ENCODE measurements at regions not wholly inside any gene's neighbourhood (a gene's known extent, or its start where the extent isn't known, plus 50 kb on each side); places are given as distances from the start of the nearest gene placed in this dataset.

DNA sequence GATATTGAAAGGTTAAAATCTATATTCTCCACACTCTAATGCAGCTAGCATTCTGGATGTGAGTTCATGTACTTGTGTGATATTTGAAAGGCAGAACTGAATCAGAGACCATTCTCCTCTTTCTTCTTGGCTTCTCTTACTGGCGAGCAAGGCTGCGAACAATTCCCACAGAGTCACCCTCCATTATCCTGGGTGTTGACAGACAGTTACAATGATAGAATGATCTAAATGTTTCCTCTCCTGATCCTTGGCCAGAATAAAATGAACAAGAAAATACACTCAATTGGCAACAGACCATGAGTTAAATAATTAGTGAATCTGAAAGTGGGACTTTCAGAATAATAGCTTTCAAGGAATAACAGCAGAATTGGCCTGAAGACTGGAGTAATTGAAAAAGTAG, 342.8 kb downstream of the RAPGEF2 start:
- DNase-seq = no peak

DNA sequence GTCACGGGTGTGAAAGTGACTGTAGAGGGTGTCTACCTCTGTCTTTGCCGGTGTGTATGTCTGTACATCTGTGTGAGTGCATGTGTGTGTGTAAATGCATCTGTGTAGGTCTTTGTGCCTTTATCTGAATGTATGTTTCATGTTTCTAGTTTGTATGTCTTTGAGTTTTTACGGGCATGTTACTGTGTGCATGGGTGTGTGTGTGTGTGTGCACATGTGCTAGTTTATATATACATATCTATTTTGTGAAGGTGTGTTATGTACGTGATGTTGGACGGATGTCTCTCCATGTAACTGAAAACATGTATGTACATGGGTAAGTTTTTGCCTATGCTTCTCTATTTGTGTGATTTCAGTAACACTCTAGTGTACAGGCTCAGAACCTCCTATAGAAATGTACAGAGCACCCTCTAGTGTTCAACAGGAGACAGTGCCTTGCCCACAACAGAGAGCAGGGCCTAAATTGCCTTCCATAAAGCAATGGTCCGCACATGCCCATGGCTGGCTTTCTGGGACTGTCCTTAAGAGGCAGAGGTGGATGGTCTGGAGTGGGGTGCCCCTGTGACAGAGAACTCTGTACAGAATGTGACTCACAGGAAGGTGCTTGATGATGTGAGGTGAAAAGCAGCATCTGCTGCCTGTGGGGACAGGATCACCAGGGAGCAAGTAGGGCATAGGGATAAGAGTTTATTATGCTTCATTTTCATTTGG, 343.5 kb downstream of the RAPGEF2 start:
- DNase-seq = peak; percentile 51

DNA sequence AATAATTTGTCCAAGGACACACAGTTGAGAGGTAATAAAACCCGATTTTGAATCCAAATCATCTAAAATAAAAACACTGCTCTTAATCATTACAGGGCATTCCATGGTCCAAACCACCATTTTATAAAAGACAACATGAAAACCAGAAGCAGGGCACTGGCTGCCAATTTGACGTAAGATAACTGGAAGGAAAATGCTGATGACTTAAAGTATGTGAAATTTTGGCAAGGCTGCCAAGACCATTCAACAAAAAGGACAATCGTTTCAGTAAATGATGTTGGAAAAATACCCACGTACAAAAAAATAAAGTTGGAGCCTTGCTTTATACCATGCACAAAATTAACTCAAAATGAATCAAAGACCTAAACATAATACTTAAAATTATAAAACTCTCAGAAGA, 344.4 kb downstream of the RAPGEF2 start:
- no peak for DNase-seq

DNA sequence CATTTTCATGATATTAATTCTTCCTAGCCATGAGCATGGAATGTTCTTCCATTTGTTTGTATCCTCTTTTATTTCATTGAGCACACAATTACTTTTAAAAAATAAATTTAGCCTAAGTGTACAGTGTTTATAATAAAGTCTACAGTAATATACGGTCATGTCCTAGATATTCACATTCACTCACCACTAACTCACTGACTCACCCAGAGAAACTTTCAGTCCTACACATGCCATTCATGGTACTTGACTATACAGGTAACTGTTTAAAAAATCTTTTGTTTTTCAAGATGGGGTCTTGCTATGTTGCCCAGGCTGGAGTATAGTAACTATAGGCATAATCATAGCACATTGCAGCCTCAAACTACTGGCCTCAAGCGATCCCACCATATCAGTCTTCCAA, 348.1 kb downstream of the RAPGEF2 start:
- no peak for DNase-seq

DNA sequence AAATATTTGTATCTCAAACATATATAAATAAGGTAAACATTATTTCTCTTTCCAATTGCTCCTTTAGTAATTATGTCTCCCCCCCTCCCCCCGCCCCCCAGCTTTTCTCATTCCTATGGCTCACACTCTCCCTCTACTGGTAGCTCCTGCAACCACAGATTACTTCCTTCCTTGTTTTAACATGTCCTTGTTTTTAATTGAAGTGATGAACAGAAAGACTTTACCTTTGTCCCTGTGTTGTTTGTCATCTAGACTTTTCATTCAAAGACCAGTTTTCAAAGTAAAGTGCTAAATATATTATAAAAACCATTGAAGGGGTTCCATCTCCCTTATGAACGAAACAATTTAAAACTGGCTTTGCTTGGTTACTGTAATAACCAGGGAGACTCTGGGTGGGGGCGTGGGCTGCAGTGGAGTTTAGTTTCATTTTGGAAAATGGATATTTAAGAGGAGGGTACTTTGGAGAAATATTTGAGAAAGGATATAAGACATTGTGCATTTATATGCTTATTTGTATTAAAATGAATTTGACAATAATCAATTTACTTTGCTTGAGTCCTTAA, 352.9 kb downstream of the RAPGEF2 start:
- DNase-seq = peak; percentile 6

DNA sequence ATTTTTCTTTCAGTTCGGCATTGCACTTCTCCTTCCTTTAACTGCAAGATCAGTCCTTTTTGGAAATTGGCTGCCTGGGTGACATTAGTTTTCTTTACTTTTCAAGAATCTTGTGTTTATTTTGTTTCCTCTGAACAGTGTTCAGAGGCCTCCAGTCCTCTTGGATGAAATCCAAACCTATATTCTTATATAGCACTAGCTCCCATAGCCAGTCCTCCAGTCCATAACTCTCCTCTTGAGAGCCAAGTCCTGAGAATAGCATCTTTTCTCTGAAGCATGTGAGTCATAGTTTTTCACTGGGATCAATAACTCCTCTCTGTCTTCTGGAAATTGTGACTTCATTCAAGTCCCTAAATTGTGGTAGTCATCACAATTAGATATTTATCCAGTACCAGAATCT, 357.5 kb downstream of the RAPGEF2 start:
- DNase-seq = no peak

DNA sequence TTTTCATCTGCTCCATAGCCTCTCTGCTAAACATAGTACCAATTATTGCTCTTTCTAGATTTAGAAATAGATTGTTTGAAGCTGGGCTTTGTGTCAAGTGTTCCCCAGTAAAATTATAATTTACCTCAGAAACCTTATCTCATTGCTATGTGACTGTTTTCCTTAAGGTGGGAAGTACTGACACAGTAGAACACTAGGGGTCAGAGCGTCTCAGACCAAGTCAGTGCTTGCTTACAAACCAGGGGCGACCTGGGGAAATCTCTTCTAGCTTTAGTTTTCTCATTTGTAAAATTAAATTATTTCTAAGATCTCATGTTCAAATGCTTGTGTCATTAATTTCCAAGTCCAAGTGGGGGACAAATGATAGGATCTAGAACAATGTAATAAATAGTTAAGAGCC, 360.4 kb downstream of the RAPGEF2 start:
- DNase-seq = no peak

DNA sequence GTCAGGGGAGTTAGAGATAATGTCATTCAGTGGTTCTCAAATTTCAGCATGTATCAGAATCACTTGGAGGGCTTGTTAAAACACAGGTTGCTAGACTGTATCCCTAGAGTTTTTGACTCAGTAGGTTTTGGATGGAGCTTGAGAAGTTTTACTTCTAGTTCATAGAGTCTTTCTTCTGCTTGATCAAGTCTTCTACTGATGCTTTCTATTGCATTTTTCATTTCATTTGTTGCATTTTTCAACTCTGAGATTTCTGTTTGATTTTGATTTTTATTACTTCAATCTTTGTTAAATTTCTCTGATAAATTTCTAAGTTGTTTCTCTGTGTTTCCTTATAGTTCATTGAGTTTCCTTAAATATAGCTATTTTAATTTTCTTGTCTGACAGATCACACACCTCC, 361.4 kb downstream of the RAPGEF2 start:
- DNase-seq = no peak

DNA sequence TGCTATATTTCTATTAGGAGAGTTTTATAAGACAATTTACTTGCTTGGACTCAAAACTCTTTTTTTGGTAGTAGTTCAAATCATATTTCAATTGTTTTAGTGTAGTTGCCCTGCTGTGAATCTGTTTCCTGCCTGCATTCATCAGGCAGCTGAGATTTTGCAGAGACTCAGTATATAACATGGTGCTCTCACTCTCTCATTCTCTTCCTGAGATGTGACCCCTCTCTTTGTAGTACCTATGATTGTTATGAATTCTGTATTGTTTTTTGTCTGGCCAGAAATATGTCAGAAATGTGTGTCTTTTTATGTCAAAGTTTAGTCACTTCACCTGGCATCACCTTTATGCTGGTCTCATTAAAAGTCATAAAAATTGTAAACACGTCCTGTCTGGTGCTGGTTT, 374.0 kb downstream of the RAPGEF2 start:
- DNase-seq = no peak

DNA sequence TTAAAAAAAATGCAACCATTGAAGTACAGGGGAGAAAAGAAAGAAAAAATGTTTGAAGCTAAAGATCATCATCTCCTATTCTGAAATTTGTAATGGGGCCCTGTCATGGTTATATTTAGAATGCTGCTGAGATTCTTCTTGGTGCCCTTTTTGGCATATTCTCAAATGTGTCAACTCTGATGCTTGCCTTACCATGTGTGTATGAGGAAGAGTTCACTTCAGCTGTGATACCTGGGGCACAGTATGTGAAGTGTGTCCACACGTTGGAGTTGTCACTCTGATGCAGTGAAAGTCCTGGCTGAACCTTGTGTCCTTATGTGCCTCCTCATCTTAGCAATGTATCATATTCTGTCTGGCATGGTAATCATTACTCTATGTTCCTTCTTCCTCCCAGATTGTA, 377.9 kb downstream of the RAPGEF2 start:
- no peak for DNase-seq

DNA sequence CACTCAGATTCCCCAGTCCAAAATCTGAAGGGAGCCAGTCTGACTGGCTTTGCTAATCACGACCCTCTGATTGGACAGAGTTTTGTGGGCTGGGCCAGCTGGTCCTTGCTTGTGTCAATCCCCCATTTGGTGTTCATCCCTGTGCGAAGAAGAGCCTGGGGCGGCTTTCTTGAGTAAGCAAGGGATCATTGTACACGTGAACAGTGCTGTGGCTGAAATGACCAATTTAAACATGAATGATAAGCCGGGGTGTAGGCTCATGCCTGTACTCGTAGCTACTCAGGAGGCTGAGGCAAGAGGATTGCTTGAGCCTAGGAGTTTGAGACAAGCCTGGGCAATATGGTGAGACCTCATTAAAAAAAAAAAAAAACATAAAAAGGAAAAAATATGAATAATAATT, 379.1 kb downstream of the RAPGEF2 start:
- no peak for DNase-seq

DNA sequence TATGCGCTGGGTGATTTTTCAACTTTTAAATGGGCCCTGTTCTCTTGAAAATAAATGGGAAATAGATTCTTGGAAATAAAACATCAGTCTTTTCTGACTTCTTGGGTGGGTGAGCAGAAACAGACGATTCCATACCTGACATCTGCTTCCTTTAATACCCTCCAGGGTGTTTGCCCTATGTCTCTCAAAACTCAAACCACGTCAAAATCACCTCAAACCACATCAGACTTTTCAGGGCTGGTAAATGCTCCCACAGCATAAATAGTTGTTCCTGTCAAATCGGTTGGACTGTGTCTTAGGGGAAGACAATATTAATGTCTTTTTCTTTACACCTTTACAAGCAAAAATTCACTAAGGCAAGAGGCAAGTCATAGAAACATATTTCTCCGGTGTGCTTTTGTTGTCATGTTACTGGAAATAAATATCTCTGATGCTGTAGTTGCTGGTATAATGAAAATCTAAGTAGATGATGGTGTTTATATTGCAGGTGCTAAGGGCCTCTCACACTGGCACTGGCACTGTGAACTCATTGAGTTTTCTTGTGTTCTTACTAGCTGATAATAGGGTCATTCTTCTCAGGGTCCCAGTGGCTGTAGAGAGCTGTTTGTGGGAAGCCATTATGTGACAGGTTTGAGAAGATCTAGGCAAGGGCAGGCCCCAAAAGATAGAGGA, 380.4 kb downstream of the RAPGEF2 start:
- DNase-seq = no peak

DNA sequence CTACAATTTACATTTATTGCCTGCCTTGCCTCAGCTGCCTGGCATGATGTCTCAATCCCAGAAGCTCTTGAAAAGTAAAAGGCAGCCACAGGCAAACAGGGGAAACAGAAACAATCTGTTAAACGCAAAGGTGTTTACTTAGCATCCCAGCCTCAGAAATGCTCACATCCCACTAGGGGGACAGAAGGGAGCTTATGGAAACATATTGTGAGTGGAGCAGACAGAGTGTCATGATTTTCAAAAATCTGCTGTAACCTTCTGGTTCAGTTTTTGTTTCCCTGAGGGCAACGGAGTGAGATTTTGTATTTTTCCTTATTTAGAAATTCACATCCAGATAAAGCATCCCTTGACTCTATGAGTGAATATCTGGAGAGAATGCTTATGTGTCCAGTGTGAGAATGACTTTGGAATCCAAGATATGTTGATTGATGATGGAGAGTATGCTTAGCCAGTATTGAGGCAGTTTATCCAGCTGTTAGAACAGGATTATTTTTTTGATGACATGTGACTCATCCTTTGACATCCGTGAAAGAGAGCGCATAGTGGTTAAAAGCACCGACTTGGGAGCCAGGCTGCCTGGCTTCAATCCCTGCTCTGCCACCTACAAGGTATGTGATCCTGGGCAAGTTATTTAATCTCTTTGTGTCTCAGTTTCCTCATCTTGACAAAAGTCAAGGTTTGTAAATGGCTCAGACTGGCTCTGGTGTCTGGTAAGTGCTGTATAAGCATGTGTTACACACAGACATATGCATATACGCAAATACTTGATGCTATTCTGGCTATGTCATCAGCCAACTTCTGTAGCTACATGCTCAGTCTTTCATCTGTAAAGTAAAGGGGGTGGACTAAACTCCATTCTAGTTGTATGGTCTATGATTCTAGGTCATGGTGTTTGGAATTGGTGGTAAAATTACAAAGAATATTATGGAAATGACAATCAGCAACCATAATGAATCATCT, 381.2 kb downstream of the RAPGEF2 start:
- no peak for DNase-seq

DNA sequence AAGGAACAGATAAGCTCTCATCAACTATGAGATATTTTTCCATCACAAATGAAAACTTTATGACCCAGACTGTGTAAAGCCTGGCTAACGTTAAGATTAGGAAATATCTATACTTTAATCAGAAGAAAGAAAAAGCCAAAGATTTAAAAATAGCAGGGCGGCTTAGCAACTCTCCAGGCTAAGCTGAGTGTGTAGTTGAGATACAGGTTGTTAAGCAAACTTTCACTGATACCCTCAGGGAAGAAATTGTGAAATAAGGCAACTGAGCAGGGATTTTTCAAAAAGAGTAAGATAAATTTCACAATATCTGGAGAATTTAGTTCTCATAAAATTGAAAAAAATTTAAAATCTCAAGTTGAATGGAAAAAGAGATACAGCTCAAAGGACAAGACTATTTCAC, 382.0 kb downstream of the RAPGEF2 start:
- DNase-seq = no peak

DNA sequence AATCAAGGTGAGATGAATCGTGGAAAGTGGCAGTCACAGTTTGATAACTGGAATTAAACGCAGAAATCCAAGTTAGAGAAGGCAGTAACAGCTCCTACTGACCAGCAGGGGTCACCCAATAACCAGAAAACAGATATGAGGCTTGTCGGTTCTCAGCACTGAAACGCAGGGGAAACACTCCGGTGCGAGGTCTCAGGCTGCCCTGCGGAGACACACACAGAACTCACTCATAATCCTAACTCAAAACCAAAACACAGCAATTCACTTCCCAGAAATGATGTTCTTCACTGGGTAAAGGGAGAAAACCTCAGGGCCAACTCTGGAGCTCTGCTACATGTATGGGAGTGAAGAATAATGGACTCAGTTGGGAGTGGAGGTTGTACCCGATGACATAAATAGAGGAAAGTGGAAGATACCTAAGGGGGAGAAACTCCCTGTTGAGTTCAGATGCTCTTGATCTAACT, 384.4 kb downstream of the RAPGEF2 start:
- DNase-seq = peak; percentile 57

DNA sequence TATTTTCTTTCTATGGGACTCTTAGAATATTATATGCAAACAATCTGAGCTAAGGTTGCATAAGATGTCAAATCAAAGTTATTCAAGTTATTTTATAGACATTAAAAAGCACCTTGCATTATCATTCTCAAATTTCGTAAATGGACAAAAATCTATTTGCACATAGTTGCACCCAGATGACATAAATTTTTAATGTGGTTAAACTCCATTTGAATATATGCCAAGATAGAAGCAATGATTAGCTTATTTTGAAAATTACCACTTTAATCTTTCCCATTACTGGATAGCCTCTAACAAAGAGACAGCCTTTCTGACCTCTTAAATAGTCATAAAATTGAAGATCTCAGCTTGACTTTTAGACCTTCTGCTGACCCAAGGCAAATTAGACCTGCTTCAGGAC, 386.8 kb downstream of the RAPGEF2 start:
- no peak for DNase-seq

DNA sequence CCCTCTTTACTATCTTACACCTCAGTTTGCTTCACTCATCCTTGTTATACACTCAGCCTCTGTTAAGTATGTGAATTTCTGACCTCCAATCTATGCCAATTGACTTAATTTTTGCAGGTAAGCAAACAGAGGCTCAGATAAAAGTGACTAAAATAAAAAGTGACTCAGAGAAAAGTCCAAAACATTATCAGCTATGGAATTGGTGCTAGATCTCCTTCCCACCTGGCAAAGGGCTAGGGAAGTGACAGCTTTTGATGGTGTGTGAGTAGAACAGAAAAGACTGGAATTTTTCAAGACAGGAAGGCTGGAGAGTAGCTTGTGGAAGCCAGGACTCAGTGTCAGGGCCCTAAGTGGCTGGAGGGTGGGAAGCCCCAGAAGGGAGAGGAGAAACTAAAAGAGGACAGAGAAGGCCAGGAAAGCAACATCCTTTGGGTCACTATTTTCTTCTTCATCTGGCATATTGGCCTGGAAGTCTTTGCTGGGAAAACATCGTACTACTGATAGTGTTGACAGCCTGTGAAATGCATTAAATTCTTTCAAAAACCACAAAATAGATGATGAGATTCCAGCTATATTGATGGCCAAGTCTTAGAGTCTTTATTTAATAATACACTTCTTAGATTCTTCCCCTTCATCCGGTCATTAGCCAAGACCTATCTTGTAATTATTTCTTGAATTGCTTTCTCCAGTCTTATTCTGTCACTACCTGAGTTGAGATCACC, 392.8 kb downstream of the RAPGEF2 start:
- DNase-seq = no peak

DNA sequence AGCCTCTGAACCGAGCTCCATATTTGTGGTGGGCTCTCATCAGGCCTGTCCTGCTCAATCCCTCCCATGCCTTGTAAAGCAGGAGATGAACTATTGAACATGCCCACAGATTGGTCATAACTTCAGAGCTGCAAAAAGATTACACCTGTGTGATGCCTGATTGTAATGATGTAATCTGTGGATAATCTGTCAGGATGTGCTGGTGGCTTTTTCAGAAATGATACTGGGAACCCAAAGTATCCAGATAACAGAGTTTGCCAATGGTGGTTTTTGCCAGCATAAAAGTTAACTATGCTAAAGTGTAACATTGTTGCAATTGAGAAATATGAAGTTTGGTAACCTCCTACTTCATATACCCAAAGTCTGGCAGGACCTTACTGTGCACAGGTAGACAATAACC, 393.4 kb downstream of the RAPGEF2 start:
- DNase-seq = no peak

DNA sequence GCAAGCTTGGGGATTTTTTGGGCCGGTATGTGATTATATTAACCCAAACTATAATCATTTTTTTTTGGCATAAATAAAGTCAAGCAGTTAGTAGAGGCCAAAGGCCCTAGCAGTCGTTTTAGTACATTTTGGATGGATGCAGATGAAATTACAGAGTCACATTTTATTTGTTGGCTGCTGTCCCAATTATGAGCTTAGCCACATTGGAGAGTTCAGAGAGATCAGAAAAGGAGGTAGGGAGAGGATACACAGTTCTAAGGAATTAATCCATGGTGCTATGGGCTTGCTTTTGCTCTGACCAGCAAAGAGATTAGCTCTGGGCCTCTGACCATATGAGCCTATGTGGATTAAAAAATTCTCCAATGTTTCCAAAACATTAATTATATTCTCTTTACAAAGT, 395.1 kb downstream of the RAPGEF2 start:
- no peak for DNase-seq

DNA sequence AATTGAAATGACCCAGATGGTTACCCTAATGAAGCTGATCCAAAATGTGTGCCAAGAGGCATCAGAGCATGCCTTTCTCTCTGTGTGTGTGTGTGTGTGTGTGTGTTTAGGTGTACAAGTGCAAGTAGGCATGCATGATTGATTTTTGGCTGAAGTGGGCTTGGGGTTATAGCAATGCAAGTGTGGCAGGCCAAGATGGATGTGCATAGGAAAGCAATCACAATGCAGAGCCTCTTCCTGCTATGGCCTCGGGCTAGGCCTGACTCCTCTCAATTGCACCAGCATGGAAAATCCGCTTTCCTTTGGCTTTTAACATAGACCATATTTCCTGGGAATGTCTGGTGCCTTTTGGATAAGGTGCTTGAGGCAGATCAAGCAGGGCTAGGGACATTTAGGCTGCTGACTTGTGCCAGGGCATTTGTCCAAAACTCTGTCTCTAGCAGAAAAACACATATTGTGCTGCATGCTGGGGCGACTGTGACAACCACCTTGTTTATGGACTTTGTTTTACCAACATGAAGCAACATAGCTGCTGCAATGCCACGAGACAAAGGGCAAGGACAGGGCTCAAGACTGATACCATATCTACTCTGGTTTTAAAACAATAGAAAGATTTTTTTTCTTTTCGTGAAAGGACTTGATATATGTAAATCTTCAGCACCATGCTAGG, 395.7 kb downstream of the RAPGEF2 start:
- DNase-seq = peak; percentile 5

DNA sequence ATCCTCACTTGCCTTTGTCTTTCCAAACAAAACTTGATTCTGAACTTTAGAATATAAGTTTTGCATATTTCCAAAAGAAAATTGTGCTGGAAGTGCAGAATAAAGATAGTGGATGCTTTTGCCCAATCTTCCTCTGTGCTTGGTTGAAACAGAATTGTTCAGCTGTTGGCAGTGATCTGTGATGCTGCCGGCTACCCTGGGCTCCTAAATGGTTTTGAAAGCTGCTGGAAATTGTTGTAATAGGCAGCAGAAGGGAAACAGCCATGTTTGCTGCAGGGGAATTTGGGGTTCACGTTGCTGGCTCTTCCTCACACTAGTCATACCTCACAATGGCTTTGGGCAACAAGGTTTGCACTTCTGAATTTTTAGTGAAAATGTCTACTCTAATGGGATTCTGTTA, 398.0 kb downstream of the RAPGEF2 start:
- DNase-seq = no peak
